ENCODE measurements at regions not wholly inside any gene's neighbourhood (a gene's known extent, or its start where the extent isn't known, plus 50 kb on each side); places are given as distances from the start of the nearest gene placed in this dataset.

GRCh38 chr21:19458295-19458694 is 1054.7 kb upstream of the TMPRSS15 start:
- intact Hi-C loops (cut with DNase I; ENCODE audit: low total_unique reads): no loop called here

GRCh38 chr21:19461481-19462205 is 1058.1 kb upstream of the TMPRSS15 start:
- no peaks in the 10 kb centered on the region for H3K36me3 ChIP-seq
- in situ Hi-C loops (cut with MboI; ENCODE audit: low pct_ligation_motif_present in 1 of 4, low pct_unique_long_range_greater_than_20kb in 1 of 4, low sequenced_read_pairs in 3 of 4): no loop called here
- no peaks in the 10 kb centered on the region for H3K4me1 ChIP-seq
- no peaks in the 10 kb centered on the region for H3K27me3 ChIP-seq
- H3K27ac ChIP-seq: no peak overlapping the region
- H3K9me3 ChIP-seq: no peaks in the 10 kb centered on the region
- no peak overlapping the region for H3K4me3 ChIP-seq
- intact Hi-C loops (cut with DNase I; ENCODE audit: low total_unique reads): no loop called here
- no peak for DNase-seq
- no peak for TF ChIP-seq CTCF (IDR thresholded peaks at IDR 0.05)
- no peak for TF ChIP-seq EP300 (IDR thresholded peaks at IDR 0.05; ENCODE audit: low read depth)
- TF ChIP-seq POLR2A (IDR thresholded peaks at IDR 0.05): no peak
- 68 to 69% methylated on average over 8 of the region's 8 CpGs for WGBS, 2 donors (ENCODE audit: low coverage in 1 of 2)

More at GRCh38 chr21:19458295-19458694, 1054.7 kb upstream of the TMPRSS15 start:
- in situ Hi-C loops (cut with MboI; ENCODE audit: low pct_ligation_motif_present in 1 of 4, low pct_unique_long_range_greater_than_20kb in 1 of 4, low sequenced_read_pairs in 3 of 4): no loop called here
- DNase-seq: no peak
- no peaks in the 10 kb centered on the region for H3K27me3 ChIP-seq
- 33 to 45% methylated on average over 1 of the region's 1 CpG for WGBS, 2 donors (ENCODE audit: low coverage in 1 of 2)
- H3K9me3 ChIP-seq: no peaks in the 10 kb centered on the region
- no peak overlapping the region for H3K27ac ChIP-seq
- no peaks in the 10 kb centered on the region for H3K4me1 ChIP-seq
- no peaks in the 10 kb centered on the region for H3K36me3 ChIP-seq
- no peak for TF ChIP-seq CTCF (IDR thresholded peaks at IDR 0.05)
- TF ChIP-seq POLR2AphosphoS5 (IDR thresholded peaks at IDR 0.05): no peak
- TF ChIP-seq EP300 (IDR thresholded peaks at IDR 0.05; ENCODE audit: low read depth): no peak
- TF ChIP-seq POLR2A (IDR thresholded peaks at IDR 0.05): no peak
- no peak overlapping the region for H3K4me3 ChIP-seq

- Histone ChIP-seq H3K4me3 (no peak overlapping the region), H3K9me3 (no peaks in the 10 kb centered on the region), H3K27ac (no peak overlapping the region), H3K4me1 (no peaks in the 10 kb centered on the region), H3K27me3 (no peaks in the 10 kb centered on the region), H3K36me3 (no peaks in the 10 kb centered on the region)
- intact Hi-C loops (cut with DNase I; ENCODE audit: low total_unique reads): no loop called here
- TF ChIP-seq CTCF (IDR thresholded peaks at IDR 0.05): no peak
- no peak for TF ChIP-seq EP300 (IDR thresholded peaks at IDR 0.05; ENCODE audit: low read depth)
- no peak for TF ChIP-seq POLR2A (IDR thresholded peaks at IDR 0.05)
- TF ChIP-seq POLR2AphosphoS5 (IDR thresholded peaks at IDR 0.05): no peak
- DNase-seq: no peak
- in situ Hi-C loops (cut with MboI; ENCODE audit: low pct_ligation_motif_present in 1 of 4, low pct_unique_long_range_greater_than_20kb in 1 of 4, low sequenced_read_pairs in 3 of 4): no loop called here
- 90% methylated on average over 1 of the region's 1 CpG; no CpG with 5 or more reads in 1 of the 2 donors for WGBS, 2 donors (ENCODE audit: low coverage in 1 of 2)
Measured at GRCh38 chr21:19463966-19464365, 1060.4 kb upstream of the TMPRSS15 start.

GRCh38 chr21:19468991-19469715 is 1065.6 kb upstream of the TMPRSS15 start:
- H3K4me1 ChIP-seq: no peaks in the 10 kb centered on the region
- intact Hi-C loops (cut with DNase I; ENCODE audit: low total_unique reads) (no loop called here), in situ Hi-C loops (cut with MboI; ENCODE audit: low pct_ligation_motif_present in 1 of 4, low pct_unique_long_range_greater_than_20kb in 1 of 4, low sequenced_read_pairs in 3 of 4) (no loop called here)
- no peaks in the 10 kb centered on the region for H3K36me3 ChIP-seq
- no peaks in the 10 kb centered on the region for H3K9me3 ChIP-seq
- no peak overlapping the region for H3K4me3 ChIP-seq
- no peak for TF ChIP-seq CTCF (IDR thresholded peaks at IDR 0.05)
- TF ChIP-seq POLR2AphosphoS5 (IDR thresholded peaks at IDR 0.05): peak in 1 of 3 donors; percentile 12
- DNase-seq: no peak
- H3K27me3 ChIP-seq: no peaks in the 10 kb centered on the region
- WGBS, 2 donors (ENCODE audit: low coverage in 1 of 2): 60 to 69% methylated on average over 1 to 3 of the region's 3 CpGs
- no peak overlapping the region for H3K27ac ChIP-seq
